ENCODE measurements at regions not wholly inside any gene's neighbourhood (a gene's known extent, or its start where the extent isn't known, plus 50 kb on each side); places are given as distances from the start of the nearest gene placed in this dataset.

DNA sequence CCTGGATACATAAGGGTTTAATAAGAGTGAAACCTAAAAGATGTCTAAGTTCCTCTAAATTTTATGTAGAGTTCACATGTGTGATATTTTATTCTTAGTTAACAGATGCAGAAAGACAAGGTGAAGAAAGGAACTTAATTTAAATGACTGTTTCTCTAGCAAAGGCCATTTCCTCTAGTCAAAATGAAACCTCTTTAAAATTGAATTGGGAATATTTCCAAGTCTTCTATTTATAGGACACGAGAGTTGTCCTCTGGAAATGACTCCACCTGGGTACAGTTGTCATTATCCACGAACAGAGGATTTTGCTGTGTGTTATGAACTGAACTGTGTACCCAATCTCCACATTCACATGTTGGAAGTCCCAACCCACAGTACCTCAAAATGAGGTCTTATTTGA, 64.5 kb upstream of the KCNK1 start:
- H3K4me1 ChIP-seq (ENCODE audit: control insufficient read depth in 2 of 2, insufficient read depth in 1 of 2, low read depth in 1 of 2, low read length in 2 of 2), result no peaks in the 10 kb centered on the region
- H2BK12ac ChIP-seq (ENCODE audit: low read length), result no peak overlapping the region
- no peak overlapping the region for H3K18ac ChIP-seq (ENCODE audit: low read length)
- DNase-seq (ENCODE audit: low spot score), result no peak
- H4K8ac ChIP-seq (ENCODE audit: low read depth, low read length), result no peak overlapping the region
- no peak overlapping the region for H2BK120ac ChIP-seq (ENCODE audit: low read depth, low read length)
- no peak overlapping the region for H3K9ac ChIP-seq (ENCODE audit: low read depth, low read length, poor library complexity)
- no peak overlapping the region for H3K23ac ChIP-seq (ENCODE audit: low read depth, low read length, poor library complexity)
- no peak overlapping the region for H2AK5ac ChIP-seq (ENCODE audit: low read depth, low read length)
- H3K36me3 ChIP-seq (replicated peaks in 1 of 2; ENCODE audit: control insufficient read depth in 2 of 2, insufficient read depth in 2 of 2, low read length in 2 of 2), result no peaks in the 10 kb centered on the region
- WGBS, 2 donors (ENCODE audit: extremely low coverage in 2 of 2, insufficient read length in 2 of 2, insufficient replicate concordance in 1 of 2), result no CpG with 5 or more reads among the region's 2 CpGs
- no peaks in the 10 kb centered on the region for H3K79me1 ChIP-seq (ENCODE audit: low read depth, low read length)
- H3K14ac ChIP-seq (ENCODE audit: low read length), result no peak overlapping the region
- no peak overlapping the region for H3K4me2 ChIP-seq (ENCODE audit: insufficient read depth, low read length, poor library complexity, severe bottlenecking)
- no peak overlapping the region for H3K27ac ChIP-seq (replicated peaks; ENCODE audit: low read length)
- H2BK15ac ChIP-seq (ENCODE audit: low read length), result no peak overlapping the region
- no peak overlapping the region for H4K91ac ChIP-seq (ENCODE audit: low read depth, low read length, poor library complexity)
- no peaks in the 10 kb centered on the region for H3K9me3 ChIP-seq (replicated peaks in 1 of 2; ENCODE audit: control insufficient read depth in 2 of 2, insufficient read depth in 1 of 2, low read depth in 1 of 2, low read length in 2 of 2)
- H3K27me3 ChIP-seq (ENCODE audit: control insufficient read depth in 3 of 3, insufficient read depth in 3 of 3, low read depth in 1 of 3, low read length in 3 of 3), result no peaks in the 10 kb centered on the region
- H3K4me3 ChIP-seq (ENCODE audit: low read length in 2 of 2), result no peak overlapping the region
- no peak overlapping the region for H2BK5ac ChIP-seq (ENCODE audit: low read length)
- H3K4ac ChIP-seq (ENCODE audit: low read length), result no peak overlapping the region
- H2AFZ ChIP-seq (ENCODE audit: low read length), result no peak overlapping the region

DNA sequence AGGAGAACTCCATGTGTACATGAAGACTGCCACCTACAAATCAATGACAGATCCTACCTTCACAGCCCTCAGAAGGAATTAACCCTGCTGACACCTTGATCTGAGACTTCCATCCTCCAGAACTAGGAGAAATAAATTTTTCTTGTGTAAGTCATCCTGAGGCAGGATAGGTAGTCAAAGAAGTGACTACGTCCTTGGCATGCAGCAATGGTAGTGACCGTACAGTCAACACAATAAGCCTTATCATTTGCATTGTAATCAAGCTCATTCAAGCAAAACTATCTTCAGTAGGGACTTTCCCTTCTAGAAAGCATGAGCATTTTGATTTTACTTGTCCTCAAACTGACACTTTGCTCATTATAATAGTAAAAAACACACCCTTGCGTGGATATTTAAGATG, 64.0 kb upstream of the KCNK1 start:
- no peak overlapping the region for H3K9ac ChIP-seq (ENCODE audit: low read depth, low read length, poor library complexity)
- no peak overlapping the region for H2BK5ac ChIP-seq (ENCODE audit: low read length)
- no peak overlapping the region for H3K23ac ChIP-seq (ENCODE audit: low read depth, low read length, poor library complexity)
- H2BK12ac ChIP-seq (ENCODE audit: low read length), result no peak overlapping the region
- H3K79me1 ChIP-seq (ENCODE audit: low read depth, low read length), result no peaks in the 10 kb centered on the region
- whole genome bisulfite sequencing, 2 donors (ENCODE audit: extremely low coverage in 2 of 2, insufficient read length in 2 of 2, insufficient replicate concordance in 1 of 2), result no CpG with 5 or more reads among the region's 3 CpGs
- no peak overlapping the region for H3K4me3 ChIP-seq (ENCODE audit: low read length in 2 of 2)
- H3K36me3 ChIP-seq (replicated peaks in 1 of 2; ENCODE audit: control insufficient read depth in 2 of 2, insufficient read depth in 2 of 2, low read length in 2 of 2), result no peaks in the 10 kb centered on the region
- H2BK120ac ChIP-seq (ENCODE audit: low read depth, low read length), result no peak overlapping the region
- H4K8ac ChIP-seq (ENCODE audit: low read depth, low read length), result no peak overlapping the region
- H3K4me1 ChIP-seq (ENCODE audit: control insufficient read depth in 2 of 2, insufficient read depth in 1 of 2, low read depth in 1 of 2, low read length in 2 of 2), result no peaks in the 10 kb centered on the region
- H2AK5ac ChIP-seq (ENCODE audit: low read depth, low read length), result no peak overlapping the region
- H3K4me2 ChIP-seq (ENCODE audit: insufficient read depth, low read length, poor library complexity, severe bottlenecking), result no peak overlapping the region
- H3K9me3 ChIP-seq (replicated peaks in 1 of 2; ENCODE audit: control insufficient read depth in 2 of 2, insufficient read depth in 1 of 2, low read depth in 1 of 2, low read length in 2 of 2), result no peaks in the 10 kb centered on the region
- no peak overlapping the region for H4K91ac ChIP-seq (ENCODE audit: low read depth, low read length, poor library complexity)
- no peak overlapping the region for H2BK15ac ChIP-seq (ENCODE audit: low read length)
- H3K27ac ChIP-seq (replicated peaks; ENCODE audit: low read length), result no peak overlapping the region
- H3K18ac ChIP-seq (ENCODE audit: low read length), result no peak overlapping the region
- no peak for DNase-seq (ENCODE audit: low spot score)
- no peak overlapping the region for H3K14ac ChIP-seq (ENCODE audit: low read length)
- H3K27me3 ChIP-seq (ENCODE audit: control insufficient read depth in 3 of 3, insufficient read depth in 3 of 3, low read depth in 1 of 3, low read length in 3 of 3), result no peaks in the 10 kb centered on the region
- no peak overlapping the region for H3K4ac ChIP-seq (ENCODE audit: low read length)
- H2AFZ ChIP-seq (ENCODE audit: low read length), result no peak overlapping the region

DNA sequence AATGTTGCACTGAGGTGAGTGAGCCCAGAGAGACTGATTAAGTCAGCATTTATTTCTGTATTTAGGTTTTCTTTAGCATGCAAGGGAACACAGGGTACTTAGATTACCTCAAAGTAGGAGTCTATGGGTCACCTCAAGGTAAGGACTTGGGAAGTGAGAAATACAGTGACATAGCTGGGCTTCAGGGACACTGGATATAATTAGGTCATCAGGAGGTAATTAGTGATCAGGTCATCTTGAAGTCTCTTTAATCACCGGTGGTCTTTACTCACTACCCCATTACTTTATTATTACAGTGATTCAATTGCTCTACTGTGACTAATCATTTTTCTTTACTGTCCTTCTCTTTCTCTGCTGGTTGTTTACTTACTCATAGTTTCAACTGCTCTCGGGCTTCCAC, 59.9 kb upstream of the KCNK1 start:
- H2BK12ac ChIP-seq (ENCODE audit: low read length), result no peak overlapping the region
- H2BK5ac ChIP-seq (ENCODE audit: low read length), result no peak overlapping the region
- no peak overlapping the region for H3K4me3 ChIP-seq (ENCODE audit: low read length in 2 of 2)
- no peak overlapping the region for H3K14ac ChIP-seq (ENCODE audit: low read length)
- no peaks in the 10 kb centered on the region for H3K4me1 ChIP-seq (ENCODE audit: control insufficient read depth in 2 of 2, insufficient read depth in 1 of 2, low read depth in 1 of 2, low read length in 2 of 2)
- H2BK120ac ChIP-seq (ENCODE audit: low read depth, low read length), result no peak overlapping the region
- no peak for DNase-seq (ENCODE audit: low spot score)
- H3K9me3 ChIP-seq (replicated peaks in 1 of 2; ENCODE audit: control insufficient read depth in 2 of 2, insufficient read depth in 1 of 2, low read depth in 1 of 2, low read length in 2 of 2), result no peaks in the 10 kb centered on the region
- no peak overlapping the region for H3K9ac ChIP-seq (ENCODE audit: low read depth, low read length, poor library complexity)
- H2AFZ ChIP-seq (ENCODE audit: low read length), result no peak overlapping the region
- no peak overlapping the region for H4K91ac ChIP-seq (ENCODE audit: low read depth, low read length, poor library complexity)
- H2BK15ac ChIP-seq (ENCODE audit: low read length), result no peak overlapping the region
- no peak overlapping the region for H4K8ac ChIP-seq (ENCODE audit: low read depth, low read length)
- H3K27me3 ChIP-seq (ENCODE audit: control insufficient read depth in 3 of 3, insufficient read depth in 3 of 3, low read depth in 1 of 3, low read length in 3 of 3), result no peaks in the 10 kb centered on the region
- H3K4ac ChIP-seq (ENCODE audit: low read length), result no peak overlapping the region
- H3K23ac ChIP-seq (ENCODE audit: low read depth, low read length, poor library complexity), result no peak overlapping the region
- no peak overlapping the region for H3K18ac ChIP-seq (ENCODE audit: low read length)
- no peak overlapping the region for H3K27ac ChIP-seq (replicated peaks; ENCODE audit: low read length)
- no peak overlapping the region for H2AK5ac ChIP-seq (ENCODE audit: low read depth, low read length)
- WGBS, 2 donors (ENCODE audit: extremely low coverage in 2 of 2, insufficient read length in 2 of 2, insufficient replicate concordance in 1 of 2), result no CpG with 5 or more reads among the region's 2 CpGs
- H3K36me3 ChIP-seq (replicated peaks in 1 of 2; ENCODE audit: control insufficient read depth in 2 of 2, insufficient read depth in 2 of 2, low read length in 2 of 2), result no peaks in the 10 kb centered on the region
- no peak overlapping the region for H3K4me2 ChIP-seq (ENCODE audit: insufficient read depth, low read length, poor library complexity, severe bottlenecking)
- H3K79me1 ChIP-seq (ENCODE audit: low read depth, low read length), result no peaks in the 10 kb centered on the region

DNA sequence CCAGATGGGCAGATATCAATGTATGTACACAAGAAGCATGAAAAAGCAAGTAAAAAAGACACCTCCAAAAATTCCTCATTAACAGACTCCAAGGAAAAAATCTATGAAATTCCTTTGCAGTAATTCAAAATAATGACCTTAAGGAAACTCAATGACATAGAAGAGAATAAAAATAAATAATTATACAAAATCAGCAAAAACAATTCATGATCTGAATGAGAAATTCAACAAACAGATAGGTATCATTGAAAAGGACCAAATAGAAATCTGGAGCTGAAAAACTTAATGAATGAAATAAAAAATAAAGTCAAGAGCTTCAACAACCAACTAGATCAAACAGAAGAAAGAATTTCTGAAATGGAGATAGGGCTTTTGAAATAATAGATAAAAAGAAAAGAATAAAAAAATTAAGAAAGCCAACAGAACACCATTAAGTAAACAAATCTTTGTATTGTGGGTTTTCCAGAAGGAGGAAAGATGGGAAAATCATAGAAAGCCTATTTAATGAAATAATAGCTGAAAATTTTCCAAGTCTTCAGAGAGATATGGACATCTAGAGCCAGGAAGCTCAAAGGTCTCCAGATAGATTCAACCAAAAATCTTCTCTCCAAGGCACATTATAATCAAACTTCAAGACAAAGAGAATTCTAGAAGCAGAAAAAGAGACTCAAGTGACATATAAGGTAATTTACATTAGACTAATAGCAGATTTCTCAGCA, 52.0 kb upstream of the KCNK1 start:
- H3K4me1 ChIP-seq (ENCODE audit: control insufficient read depth in 2 of 2, insufficient read depth in 1 of 2, low read depth in 1 of 2, low read length in 2 of 2), result no peaks in the 10 kb centered on the region
- no peak overlapping the region for H3K9ac ChIP-seq (ENCODE audit: low read depth, low read length, poor library complexity)
- no peak overlapping the region for H3K4ac ChIP-seq (ENCODE audit: low read length)
- no peak for DNase-seq (ENCODE audit: low spot score)
- H2BK12ac ChIP-seq (ENCODE audit: low read length), result no peak overlapping the region
- no peak overlapping the region for H2BK15ac ChIP-seq (ENCODE audit: low read length)
- H3K36me3 ChIP-seq (replicated peaks in 1 of 2; ENCODE audit: control insufficient read depth in 2 of 2, insufficient read depth in 2 of 2, low read length in 2 of 2), result no peaks in the 10 kb centered on the region
- no peak overlapping the region for H3K4me3 ChIP-seq (ENCODE audit: low read length in 2 of 2)
- H4K91ac ChIP-seq (ENCODE audit: low read depth, low read length, poor library complexity), result no peak overlapping the region
- no peak overlapping the region for H3K27ac ChIP-seq (replicated peaks; ENCODE audit: low read length)
- no peak overlapping the region for H2BK5ac ChIP-seq (ENCODE audit: low read length)
- H3K9me3 ChIP-seq (replicated peaks in 1 of 2; ENCODE audit: control insufficient read depth in 2 of 2, insufficient read depth in 1 of 2, low read depth in 1 of 2, low read length in 2 of 2), result peaks cover 0 to 6% of the 10 kb centered on the region in 2 donors
- no peak overlapping the region for H3K18ac ChIP-seq (ENCODE audit: low read length)
- no peak overlapping the region for H3K14ac ChIP-seq (ENCODE audit: low read length)
- no peak overlapping the region for H4K8ac ChIP-seq (ENCODE audit: low read depth, low read length)
- H3K79me1 ChIP-seq (ENCODE audit: low read depth, low read length), result no peaks in the 10 kb centered on the region
- no peak overlapping the region for H3K4me2 ChIP-seq (ENCODE audit: insufficient read depth, low read length, poor library complexity, severe bottlenecking)
- no peak overlapping the region for H2AFZ ChIP-seq (ENCODE audit: low read length)
- no peak overlapping the region for H2AK5ac ChIP-seq (ENCODE audit: low read depth, low read length)
- no peak overlapping the region for H3K23ac ChIP-seq (ENCODE audit: low read depth, low read length, poor library complexity)
- H3K27me3 ChIP-seq (ENCODE audit: control insufficient read depth in 3 of 3, insufficient read depth in 3 of 3, low read depth in 1 of 3, low read length in 3 of 3), result no peaks in the 10 kb centered on the region
- no peak overlapping the region for H2BK120ac ChIP-seq (ENCODE audit: low read depth, low read length)

Measured in neuronal stem cell (in vitro differentiated cells).